GM23248 (cell line): ENCODE measurements at regions not wholly inside any gene's neighbourhood (a gene's known extent, or its start where the extent isn't known, plus 50 kb on each side); places are given as distances from the start of the nearest gene placed in this dataset.
A peak's percentile ranks its signal among the peaks of the same experiment; 100 is the strongest.
"Not testable (repeated sequence)": the region's sequence is repeated elsewhere in the genome, so short reads cannot be mapped to it uniquely, and the experiment has no call there.

ENCODE experiments used
- DNase-seq: peaks from one replicate; pipeline ENCODE4 v3.0.0-alpha.2; 2015
- H2AFZ ChIP-seq: fragments of 200-600 bp; sonication (generic); 2 replicates; pipeline ENCODE4 v1.6.1; 2016; ENCODE audit warnings: antibody characterized with exemption
- H3F3A ChIP-seq: fragments of 200-600 bp; sonication (generic); 2 replicates; pipeline ENCODE4 v1.6.1; 2016; ENCODE audit warnings: mild to moderate bottlenecking, antibody characterized with exemption, mixed run types; ENCODE audit not compliant: insufficient read depth
- H3K27ac ChIP-seq: fragments of 200-600 bp; sonication (generic); 2 replicates; pipeline ENCODE4 v1.5.1; 2016; ENCODE audit warnings: mild to moderate bottlenecking
- H3K27me3 ChIP-seq: fragments of 200-600 bp; sonication (generic); replicated peaks from 2 replicates; pipeline ENCODE4 v1.6.1; 2016; ENCODE audit warnings: mild to moderate bottlenecking; ENCODE audit not compliant: insufficient read depth
- H3K36me3 ChIP-seq: fragments of 200-600 bp; sonication (generic); 2 replicates; pipeline ENCODE4 v1.6.1; 2016; ENCODE audit warnings: low read depth, mild to moderate bottlenecking
- H3K4me1 ChIP-seq: fragments of 200-600 bp; sonication (generic); 2 replicates; pipeline ENCODE4 v1.6.1; 2016; ENCODE audit warnings: mild to moderate bottlenecking; ENCODE audit not compliant: insufficient read depth
- H3K4me2 ChIP-seq: fragments of 200-600 bp; sonication (generic); one replicate; pipeline ENCODE4 v1.6.1; 2016; ENCODE audit warnings: mild to moderate bottlenecking; ENCODE audit not compliant: unreplicated experiment
- H3K4me3 ChIP-seq: fragments of 200-600 bp; sonication (generic); 2 replicates; pipeline ENCODE4 v1.5.1; 2016; ENCODE audit warnings: mild to moderate bottlenecking
- H3K79me2 ChIP-seq: fragments of 200-600 bp; sonication (generic); 2 replicates; pipeline ENCODE4 v1.6.1; 2016; ENCODE audit warnings: mild to moderate bottlenecking; ENCODE audit not compliant: insufficient read depth
- H3K9ac ChIP-seq: fragments of 200-600 bp; sonication (generic); 2 replicates; pipeline ENCODE4 v1.6.1; 2016; ENCODE audit warnings: mild to moderate bottlenecking
- H3K9me2 ChIP-seq: fragments of 200-600 bp; sonication (generic); 2 replicates; pipeline ENCODE4 v1.6.1; 2016; ENCODE audit warnings: mixed run types, mild to moderate bottlenecking, moderate library complexity; ENCODE audit not compliant: insufficient read depth
- H3K9me3 ChIP-seq: fragments of 200-600 bp; sonication (generic); one replicate; pipeline ENCODE4 v1.6.1; 2017; ENCODE audit warnings: low read depth
- H4K20me1 ChIP-seq: fragments of 200-600 bp; sonication (generic); 2 replicates; pipeline ENCODE4 v1.6.0; 2016; ENCODE audit not compliant: insufficient read depth
- EZH2 ChIP-seq: fragments of 200-600 bp; sonication (generic); IDR thresholded peaks from 2 replicates; pipeline ENCODE4 v1.6.1; 2018; ENCODE audit warnings: antibody characterized with exemption, mild to moderate bottlenecking; ENCODE audit not compliant: insufficient read depth, poor library complexity, severe bottlenecking
- EZH2phosphoT487 ChIP-seq: fragments of 200-600 bp; sonication (generic); IDR thresholded peaks from 2 replicates; pipeline ENCODE4 v1.6.1; 2018; ENCODE audit warnings: antibody characterized with exemption, moderate library complexity, mild to moderate bottlenecking, low read depth; ENCODE audit not compliant: insufficient read depth
- WGBS, 2 experiments: methylation state at CpG; one replicate each; pipeline ENCODE4 v1.1.6; 2015 to 2017; ENCODE audit warnings: low lambda C conversion rate in 2 of 2, low coverage in 1 of 2; ENCODE audit errors: missing lambda C conversion rate in 2 of 2; 5-methylcytosine and 5-hydroxymethylcytosine counted together
- in situ Hi-C: fragments of 300-500 bp; cut with MboI; formaldehyde crosslinking; loops from 2 replicates; pipeline ENCODE4 v1.15.0; 2020

DNA sequence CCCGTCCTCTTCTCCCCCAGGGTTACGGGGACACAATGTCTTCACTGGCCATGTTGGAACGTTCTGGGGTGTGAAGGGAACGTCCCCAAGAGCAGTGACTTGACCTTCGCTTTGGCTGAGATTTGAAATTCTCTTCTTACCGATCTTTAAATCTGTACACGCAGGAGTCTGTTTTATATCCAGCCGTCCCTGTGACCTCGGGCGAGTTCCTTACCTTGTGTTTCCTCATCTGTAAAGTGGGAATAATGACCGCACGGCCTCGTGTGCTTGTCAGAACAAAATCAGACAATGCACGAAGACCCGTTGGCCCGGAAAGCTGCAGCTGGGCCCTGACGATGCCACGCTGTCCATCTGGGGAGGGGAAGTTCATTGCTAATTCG, 454.3 kb downstream of the PREX1 start:
- H3K27ac ChIP-seq: no peak overlapping the region
- H3K9me3 ChIP-seq: no peaks in the 10 kb centered on the region
- no peaks in the 10 kb centered on the region for H3K36me3 ChIP-seq
- whole genome bisulfite sequencing, 2 experiments: 76 to 80% methylated on average over 19 of the region's 19 CpGs
- H3K4me1 ChIP-seq: no peaks in the 10 kb centered on the region
- H2AFZ ChIP-seq: no peak overlapping the region
- H3K4me3 ChIP-seq: no peak overlapping the region
- TF ChIP-seq EZH2 (no peak), EZH2phosphoT487 (no peak)
- no peaks in the 10 kb centered on the region for H4K20me1 ChIP-seq
- no peaks in the 10 kb centered on the region for H3K9me2 ChIP-seq
- DNase-seq: no peak
- H3F3A ChIP-seq: no peaks in the 10 kb centered on the region
- no peak overlapping the region for H3K9ac ChIP-seq
- H3K4me2 ChIP-seq: no peak overlapping the region
- H3K27me3 ChIP-seq: peaks cover 22% of the 10 kb centered on the region
- H3K79me2 ChIP-seq: no peaks in the 10 kb centered on the region
- in situ Hi-C loops: no loop called here

DNA sequence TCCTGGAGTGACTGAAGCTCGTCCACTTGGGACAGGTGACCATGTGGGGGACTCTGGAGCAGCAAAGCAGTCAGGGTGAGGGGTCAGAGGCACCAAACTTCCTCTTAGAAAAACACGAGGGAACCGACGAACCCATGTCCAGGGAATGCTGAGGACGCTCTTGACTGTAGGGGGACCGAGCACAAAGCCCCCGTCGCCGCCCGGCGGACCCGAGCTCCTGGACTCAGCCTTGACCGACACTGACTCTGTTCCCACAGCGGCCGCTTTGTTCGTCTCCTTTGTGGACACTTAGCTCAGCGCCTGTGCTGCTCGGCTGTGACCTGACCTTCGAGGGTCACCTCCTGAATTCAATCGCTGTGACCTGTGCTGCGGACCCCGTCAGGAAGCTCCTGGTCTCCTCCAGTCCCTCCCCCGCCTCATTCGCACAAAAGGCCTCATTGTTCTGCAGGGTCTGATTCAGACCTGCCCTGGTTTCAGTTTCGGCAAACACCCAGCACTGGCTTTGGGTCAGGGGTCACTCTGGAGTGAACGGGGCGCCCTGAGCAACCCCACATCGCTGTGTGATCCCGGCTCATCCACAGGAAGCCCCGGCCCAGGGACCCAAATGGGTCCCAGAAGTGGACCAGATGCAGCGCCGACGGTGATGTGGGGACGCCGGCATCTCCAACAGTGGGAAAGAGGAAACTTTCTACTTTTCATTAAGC, 454.8 kb downstream of the PREX1 start:
- H3K27ac ChIP-seq, H4K20me1 ChIP-seq, H3K4me1 ChIP-seq, H3F3A ChIP-seq, H3K4me3 ChIP-seq, in situ Hi-C loops, DNase-seq, H3K9me2 ChIP-seq, H3K4me2 ChIP-seq, H2AFZ ChIP-seq, H3K9ac ChIP-seq, H3K9me3 ChIP-seq, H3K79me2 ChIP-seq, H3K36me3 ChIP-seq: not testable (repeated sequence)
- 71 to 84% methylated on average over 27 to 32 of the region's 35 CpGs for WGBS, 2 experiments
- H3K27me3 ChIP-seq: peaks cover 22% of the 10 kb centered on the region

DNA sequence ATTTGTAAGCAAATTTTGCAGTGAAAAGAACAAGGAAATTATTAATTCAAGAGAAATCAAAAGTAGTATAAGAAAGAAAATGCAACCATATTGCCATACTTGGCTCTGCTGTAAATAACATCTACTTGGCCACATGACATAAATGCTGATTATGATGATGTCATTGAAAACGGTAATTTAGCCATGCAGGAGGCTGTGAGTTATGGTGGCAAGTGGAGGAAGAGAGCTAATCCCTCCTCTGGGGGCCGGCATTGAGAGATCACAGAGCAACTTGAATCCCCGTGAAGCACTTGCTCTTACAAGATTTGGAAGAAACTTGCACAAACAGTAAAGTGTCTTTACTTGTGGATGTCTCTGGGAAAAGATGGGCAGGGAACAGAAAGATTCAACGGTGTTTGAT, 456.6 kb downstream of the PREX1 start:
- H3K79me2 ChIP-seq: no peaks in the 10 kb centered on the region
- 58 to 62% methylated on average over 4 of the region's 4 CpGs for WGBS, 2 experiments
- H3K27me3 ChIP-seq: peaks cover 22% of the 10 kb centered on the region
- no peak overlapping the region for H3K9ac ChIP-seq
- H3K27ac ChIP-seq: no peak overlapping the region
- no peak overlapping the region for H3K4me2 ChIP-seq
- DNase-seq: no peak
- H2AFZ ChIP-seq: no peak overlapping the region
- TF ChIP-seq EZH2phosphoT487: no peak
- no peak for TF ChIP-seq EZH2
- no peaks in the 10 kb centered on the region for H3K4me1 ChIP-seq
- no peaks in the 10 kb centered on the region for H3K9me3 ChIP-seq
- no peaks in the 10 kb centered on the region for H3K9me2 ChIP-seq
- no peak overlapping the region for H3K4me3 ChIP-seq
- no peaks in the 10 kb centered on the region for H4K20me1 ChIP-seq
- H3F3A ChIP-seq: no peaks in the 10 kb centered on the region
- in situ Hi-C loops: no loop called here
- no peaks in the 10 kb centered on the region for H3K36me3 ChIP-seq

DNA sequence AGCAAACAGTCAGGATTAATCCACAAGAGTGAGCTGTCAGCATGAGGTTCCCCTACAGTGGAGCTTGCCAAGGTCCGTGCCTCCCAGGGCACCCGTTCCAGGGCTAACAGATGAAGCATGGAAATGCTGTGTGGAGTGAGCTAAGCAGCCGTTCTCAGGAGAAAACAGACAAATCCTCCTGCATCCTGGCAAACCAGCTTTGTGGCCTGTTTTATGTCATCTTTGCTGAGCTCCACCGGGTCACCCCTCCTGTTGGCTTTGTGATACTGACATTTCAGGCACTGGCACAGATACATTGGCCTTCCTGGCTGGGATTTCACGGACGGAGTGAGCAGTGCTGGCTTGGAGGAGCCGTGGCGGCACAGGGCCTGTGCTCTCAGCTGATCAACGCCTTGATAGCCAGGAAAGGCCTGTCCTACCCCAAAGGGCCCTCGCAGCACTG, 459.2 kb downstream of the PREX1 start:
- H3K27ac ChIP-seq, H3K36me3 ChIP-seq, H3K9ac ChIP-seq, H3F3A ChIP-seq, H3K4me2 ChIP-seq, H3K9me2 ChIP-seq, H2AFZ ChIP-seq, H4K20me1 ChIP-seq, in situ Hi-C loops, H3K9me3 ChIP-seq, H3K79me2 ChIP-seq, H3K4me1 ChIP-seq, H3K4me3 ChIP-seq: not testable (repeated sequence)
- peak; percentile 28 for DNase-seq
- WGBS, 2 experiments: 5 to 11% methylated on average over 10 of the region's 10 CpGs
- peaks cover 26% of the 10 kb centered on the region for H3K27me3 ChIP-seq

DNA sequence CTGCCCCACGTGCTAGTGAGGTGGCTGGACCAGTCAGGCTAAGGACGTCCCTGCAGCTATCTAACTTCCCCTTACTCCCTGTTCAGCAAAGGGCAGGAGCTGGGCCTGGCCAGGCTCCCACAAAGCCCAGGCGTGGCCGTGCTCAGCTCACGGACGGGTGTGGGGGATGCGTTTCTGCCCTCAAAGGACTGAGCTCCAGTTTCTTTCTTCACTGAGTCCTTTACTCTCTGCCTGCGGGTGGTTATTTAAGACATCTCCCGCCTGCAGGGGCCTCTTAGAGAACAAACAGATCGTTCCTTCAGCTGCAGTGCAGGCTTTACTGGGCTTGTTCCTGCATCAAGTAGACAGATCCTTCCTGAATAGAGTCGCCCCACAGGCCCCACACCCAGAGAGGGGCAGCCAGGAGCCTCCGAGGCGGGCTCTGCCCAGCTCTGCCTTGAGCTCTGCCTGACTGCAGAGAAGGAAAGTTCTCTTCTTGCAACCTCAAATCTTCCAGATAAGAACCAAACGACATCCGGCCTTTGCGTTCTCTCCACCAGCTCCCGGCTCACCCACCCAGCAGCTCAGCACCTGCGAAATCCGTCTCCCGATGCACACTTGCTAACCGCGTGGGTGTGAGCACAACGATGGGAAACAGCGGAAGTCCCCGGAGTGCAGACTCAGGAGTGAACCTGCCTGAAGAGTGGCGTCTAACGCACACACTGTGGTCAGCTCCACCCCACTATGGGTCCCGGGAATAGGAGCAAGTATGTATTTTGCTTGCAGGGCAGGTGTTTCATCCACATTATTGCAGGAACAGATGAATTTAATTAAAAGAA, 460.0 kb downstream of the PREX1 start:
- WGBS, 2 experiments: 4 to 9% methylated on average over 13 to 14 of the region's 28 CpGs
- H3K4me3 ChIP-seq, H4K20me1 ChIP-seq, H3K36me3 ChIP-seq, H3K4me2 ChIP-seq, H3K9ac ChIP-seq, H3K27ac ChIP-seq, H3K9me2 ChIP-seq, H3F3A ChIP-seq, in situ Hi-C loops, H3K79me2 ChIP-seq, H3K4me1 ChIP-seq, H3K9me3 ChIP-seq, DNase-seq, H2AFZ ChIP-seq: not testable (repeated sequence)
- H3K27me3 ChIP-seq: peaks cover 26% of the 10 kb centered on the region
